ENCODE measurements at regions not wholly inside any gene's neighbourhood (a gene's known extent, or its start where the extent isn't known, plus 50 kb on each side); places are given as distances from the start of the nearest gene placed in this dataset.
"Not testable (repeated sequence)": the region's sequence is repeated elsewhere in the genome, so short reads cannot be mapped to it uniquely, and the experiment has no call there.

GRCh38 chr7:68843985-68844384 lies 754.3 kb upstream of the AUTS2 start:
- DNase-seq (ENCODE audit: low read depth): not testable (repeated sequence)

- DNase-seq (ENCODE audit: low read depth): no peak
Observed at GRCh38 chr7:68846811-68847325, 751.4 kb upstream of the AUTS2 start.

GRCh38 chr7:68853254-68853653 lies 745.0 kb upstream of the AUTS2 start:
- no peak for DNase-seq (ENCODE audit: low read depth)

- DNase-seq (ENCODE audit: low read depth): no peak
Observed at GRCh38 chr7:68857571-68857970, 740.7 kb upstream of the AUTS2 start.

- no peak for DNase-seq (ENCODE audit: low read depth)
Observed at GRCh38 chr7:68858497-68858896, 739.8 kb upstream of the AUTS2 start.

- DNase-seq (ENCODE audit: low read depth): no peak
Observed at GRCh38 chr7:68861171-68861570, 737.1 kb upstream of the AUTS2 start.

- no peak for DNase-seq (ENCODE audit: low read depth)
Observed at GRCh38 chr7:68862261-68862660, 736.0 kb upstream of the AUTS2 start.

- DNase-seq (ENCODE audit: low read depth): no peak
Observed at GRCh38 chr7:68862736-68863135, 735.5 kb upstream of the AUTS2 start.

- no peak for DNase-seq (ENCODE audit: low read depth)
Observed at GRCh38 chr7:68865351-68866199, 732.7 kb upstream of the AUTS2 start.

GRCh38 chr7:68866200-68866570 lies 732.1 kb upstream of the AUTS2 start:
- DNase-seq (ENCODE audit: low read depth): no peak

- DNase-seq (ENCODE audit: low read depth): not testable (repeated sequence)
Observed at GRCh38 chr7:68866721-68867120, 731.6 kb upstream of the AUTS2 start.

- no peak for DNase-seq (ENCODE audit: low read depth)
Observed at GRCh38 chr7:68868978-68869377, 729.3 kb upstream of the AUTS2 start.

GRCh38 chr7:68873616-68874015 lies 724.7 kb upstream of the AUTS2 start:
- DNase-seq (ENCODE audit: low read depth): no peak

GRCh38 chr7:68875857-68876256 lies 722.4 kb upstream of the AUTS2 start:
- DNase-seq (ENCODE audit: low read depth): no peak

- not testable (repeated sequence) for DNase-seq (ENCODE audit: low read depth)
Observed at GRCh38 chr7:68887116-68887515, 711.2 kb upstream of the AUTS2 start.

GRCh38 chr7:68888971-68889385 lies 709.3 kb upstream of the AUTS2 start:
- no peak for DNase-seq (ENCODE audit: low read depth)

GRCh38 chr7:68892236-68892635 lies 706.0 kb upstream of the AUTS2 start:
- no peak for DNase-seq (ENCODE audit: low read depth)

- no peak for DNase-seq (ENCODE audit: low read depth)
Observed at GRCh38 chr7:68893411-68893810, 704.9 kb upstream of the AUTS2 start.

GRCh38 chr7:68899156-68899555 lies 699.1 kb upstream of the AUTS2 start:
- not testable (repeated sequence) for DNase-seq (ENCODE audit: low read depth)

GRCh38 chr7:68900096-68900495 lies 698.2 kb upstream of the AUTS2 start:
- DNase-seq (ENCODE audit: low read depth): no peak

GRCh38 chr7:68904630-68905029 lies 693.6 kb upstream of the AUTS2 start:
- DNase-seq (ENCODE audit: low read depth): no peak

GRCh38 chr7:68911754-68912153 lies 686.5 kb upstream of the AUTS2 start:
- no peak for DNase-seq (ENCODE audit: low read depth)

- no peak for DNase-seq (ENCODE audit: low read depth)
Observed at GRCh38 chr7:68914006-68914405, 684.3 kb upstream of the AUTS2 start.

All from HS-27A (cell line).